Stimulated activated CD8-positive, alpha-beta memory T cell treated with anti-CD3 and anti-CD28 coated beads, Interleukin-7, amount 100 ng/mL, for 1 hour (primary cell): ENCODE measurements at regions not wholly inside any gene's neighbourhood (a gene's known extent, or its start where the extent isn't known, plus 50 kb on each side); places are given as distances from the start of the nearest gene placed in this dataset.
"Not testable (repeated sequence)": the region's sequence is repeated elsewhere in the genome, so short reads cannot be mapped to it uniquely, and the experiment has no call there.

Experiments used
- DNase-seq, 2 donors: peaks; one replicate each; pipeline ENCODE4 v3.0.0-alpha.2; 2020; ENCODE audit warnings: low read depth in 2 of 2

GRCh38 chr6:134784336-134784735, 165.6 kb downstream of the ALDH8A1 start:
- DNase-seq = no peak

GRCh38 chr6:134778431-134778830, 171.5 kb downstream of the ALDH8A1 start:
- DNase-seq = no peak

GRCh38 chr6:134774201-134774638, 175.7 kb downstream of the ALDH8A1 start:
- no peak for DNase-seq

- no peak for DNase-seq
Observed at GRCh38 chr6:134772671-134773360, 177.1 kb downstream of the ALDH8A1 start.

GRCh38 chr6:134768931-134769330, 181.0 kb downstream of the ALDH8A1 start:
- no peak for DNase-seq

GRCh38 chr6:134766497-134766896, 183.4 kb downstream of the ALDH8A1 start:
- DNase-seq = no peak

GRCh38 chr6:134764741-134765140, 185.2 kb downstream of the ALDH8A1 start:
- no peak for DNase-seq

- DNase-seq = not testable (repeated sequence)
Observed at GRCh38 chr6:134763575-134763974, 186.3 kb downstream of the ALDH8A1 start.

GRCh38 chr6:134758621-134759020, 191.3 kb downstream of the ALDH8A1 start:
- no peak for DNase-seq

GRCh38 chr6:134757911-134758361, 192.0 kb downstream of the ALDH8A1 start:
- DNase-seq = no peak

- no peak for DNase-seq
Observed at GRCh38 chr6:134756374-134757025, 193.4 kb downstream of the ALDH8A1 start.

- DNase-seq = no peak
Observed at GRCh38 chr6:134754013-134754690, 195.7 kb downstream of the ALDH8A1 start.

GRCh38 chr6:134753001-134753400, 196.9 kb downstream of the ALDH8A1 start:
- DNase-seq = no peak

- no peak for DNase-seq
Observed at GRCh38 chr6:134752445-134752844, 197.5 kb downstream of the ALDH8A1 start.

- no peak for DNase-seq
Observed at GRCh38 chr6:134750669-134751068, 199.2 kb downstream of the ALDH8A1 start.

GRCh38 chr6:134748484-134748883, 201.4 kb downstream of the ALDH8A1 start:
- DNase-seq = no peak

- not testable (repeated sequence) for DNase-seq
Observed at GRCh38 chr6:134747197-134747596, 202.7 kb downstream of the ALDH8A1 start.

GRCh38 chr6:134746140-134746539, 203.8 kb downstream of the ALDH8A1 start:
- DNase-seq = no peak

- not testable (repeated sequence) for DNase-seq
Observed at GRCh38 chr6:134745192-134745591, 204.7 kb downstream of the ALDH8A1 start.

GRCh38 chr6:134744301-134744700, 205.6 kb downstream of the ALDH8A1 start:
- no peak for DNase-seq

GRCh38 chr6:134741200-134741536, 208.7 kb downstream of the ALDH8A1 start:
- no peak for DNase-seq

- no peak for DNase-seq
Observed at GRCh38 chr6:134740473-134741199, 209.3 kb downstream of the ALDH8A1 start.
